T-helper 1 cell treated with Interleukin-12 subunit alpha and Interleukin-12 subunit beta and Interleukin-4 antibody, amounts not matched to agents 30 μg/mL and 1 μg/mL, for 36 hours (primary cell): ENCODE measurements at regions not wholly inside any gene's neighbourhood (a gene's known extent, or its start where the extent isn't known, plus 50 kb on each side); places are given as distances from the start of the nearest gene placed in this dataset.

Experiments used
- H3K27ac Mint-ChIP-seq: one replicate; pipeline ENCODE4 v1.8.0; 2021; ENCODE audit warnings: mild to moderate bottlenecking, mixed read lengths
- H3K27me3 Mint-ChIP-seq: one replicate; pipeline ENCODE4 v1.8.0; 2021; ENCODE audit warnings: low read depth, mixed read lengths
- H3K36me3 Mint-ChIP-seq: one replicate; pipeline ENCODE4 v1.8.0; 2021; ENCODE audit warnings: low read depth, mixed read lengths
- H3K4me1 Mint-ChIP-seq: one replicate; pipeline ENCODE4 v1.8.0; 2021; ENCODE audit warnings: low read depth, mixed read lengths
- H3K4me3 Mint-ChIP-seq: one replicate; pipeline ENCODE4 v1.8.0; 2021; ENCODE audit warnings: mild to moderate bottlenecking, moderate library complexity, mixed read lengths
- H3K9me3 Mint-ChIP-seq: one replicate; pipeline ENCODE4 v1.8.0; 2021; ENCODE audit warnings: mixed read lengths

GRCh38 chr5:4737868-4738267 is 402.3 kb upstream of the ADAMTS16 start:
- no peak overlapping the region for H3K27ac Mint-ChIP-seq
- H3K27me3 Mint-ChIP-seq: no peaks in the 10 kb centered on the region
- no peaks in the 10 kb centered on the region for H3K4me1 Mint-ChIP-seq
- no peak overlapping the region for H3K4me3 Mint-ChIP-seq
- H3K9me3 Mint-ChIP-seq: peaks cover 31% of the 10 kb centered on the region
- H3K36me3 Mint-ChIP-seq: no peaks in the 10 kb centered on the region

- Mint-ChIP-seq H3K4me1 (no peaks in the 10 kb centered on the region), H3K27ac (no peak overlapping the region), H3K4me3 (no peak overlapping the region), H3K36me3 (no peaks in the 10 kb centered on the region), H3K9me3 (peaks cover 35% of the 10 kb centered on the region), H3K27me3 (no peaks in the 10 kb centered on the region)
Observed at GRCh38 chr5:4738298-4738697, 401.8 kb upstream of the ADAMTS16 start.

- H3K27me3 Mint-ChIP-seq: no peaks in the 10 kb centered on the region
- no peak overlapping the region for H3K27ac Mint-ChIP-seq
- H3K9me3 Mint-ChIP-seq: peaks cover 24% of the 10 kb centered on the region
- H3K4me1 Mint-ChIP-seq: no peaks in the 10 kb centered on the region
- no peak overlapping the region for H3K4me3 Mint-ChIP-seq
- no peaks in the 10 kb centered on the region for H3K36me3 Mint-ChIP-seq
Observed at GRCh38 chr5:4740156-4740555, 400.0 kb upstream of the ADAMTS16 start.

DNA sequence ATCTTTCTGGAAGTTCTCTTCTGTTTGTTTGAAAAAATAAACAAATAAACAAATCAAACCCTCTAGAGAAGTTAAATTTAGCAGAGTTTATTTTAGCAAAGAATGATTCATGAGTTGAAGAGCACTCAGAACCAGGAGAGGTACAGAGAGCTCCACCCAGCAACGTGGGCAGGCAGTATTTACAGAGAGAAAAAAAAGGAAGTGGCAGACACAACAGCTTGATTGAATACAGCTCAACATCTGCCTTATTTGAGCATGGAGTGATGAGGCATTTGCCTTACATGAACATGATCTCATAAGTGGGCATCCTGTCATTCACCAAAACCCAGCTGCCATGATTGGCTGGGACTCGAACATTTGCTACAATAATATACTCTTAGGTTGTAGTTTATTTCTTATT is 381.6 kb upstream of the ADAMTS16 start:
- H3K36me3 Mint-ChIP-seq: no peaks in the 10 kb centered on the region
- no peaks in the 10 kb centered on the region for H3K27me3 Mint-ChIP-seq
- no peak overlapping the region for H3K27ac Mint-ChIP-seq
- H3K4me1 Mint-ChIP-seq: no peaks in the 10 kb centered on the region
- no peak overlapping the region for H3K4me3 Mint-ChIP-seq
- H3K9me3 Mint-ChIP-seq: peaks cover 13% of the 10 kb centered on the region

DNA sequence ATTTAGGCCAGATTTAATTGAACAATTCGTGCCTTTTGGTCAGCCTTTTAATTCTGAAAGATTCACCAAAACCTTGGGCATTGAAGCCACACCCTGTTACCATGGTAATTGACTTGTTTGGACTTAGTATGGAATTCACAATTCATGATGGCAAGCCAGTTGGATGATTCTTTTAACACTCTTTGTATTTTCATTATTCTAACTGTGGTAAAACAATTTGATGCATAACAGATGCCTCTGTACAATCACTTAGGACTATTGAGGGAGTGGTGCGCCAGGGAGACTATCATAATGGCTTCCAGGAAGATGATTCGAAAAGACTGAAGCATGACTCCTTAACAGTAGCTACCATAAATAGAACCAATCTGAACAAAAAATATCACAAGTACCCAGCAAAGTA is 381.1 kb upstream of the ADAMTS16 start:
- Mint-ChIP-seq H3K27me3 (no peaks in the 10 kb centered on the region), H3K9me3 (peaks cover 13% of the 10 kb centered on the region), H3K4me1 (no peaks in the 10 kb centered on the region), H3K36me3 (no peaks in the 10 kb centered on the region), H3K4me3 (no peak overlapping the region), H3K27ac (no peak overlapping the region)

DNA sequence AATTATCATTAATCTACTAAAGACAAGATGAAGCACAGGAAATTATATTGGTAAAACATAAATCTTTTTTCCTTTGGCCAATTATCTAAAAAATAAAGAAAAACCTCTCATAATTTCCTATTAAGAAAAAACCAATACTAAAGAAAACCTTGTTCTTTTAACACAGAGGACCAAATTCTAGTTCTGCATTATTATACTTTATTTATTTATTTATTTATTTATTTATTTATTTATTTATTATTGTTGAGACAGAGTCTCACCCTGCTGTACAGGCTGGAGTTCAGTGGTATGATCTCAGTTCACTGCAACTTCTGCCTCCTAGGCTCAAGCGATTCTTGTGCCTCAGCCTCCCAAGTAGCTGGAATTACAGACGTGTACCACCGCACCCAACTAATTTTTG is 377.8 kb upstream of the ADAMTS16 start:
- Mint-ChIP-seq H3K27me3 (no peaks in the 10 kb centered on the region), H3K27ac (no peak overlapping the region), H3K4me3 (no peak overlapping the region), H3K36me3 (no peaks in the 10 kb centered on the region), H3K4me1 (no peaks in the 10 kb centered on the region), H3K9me3 (peaks cover 8% of the 10 kb centered on the region)

- H3K4me1 Mint-ChIP-seq: no peaks in the 10 kb centered on the region
- no peak overlapping the region for H3K4me3 Mint-ChIP-seq
- no peak overlapping the region for H3K27ac Mint-ChIP-seq
- H3K36me3 Mint-ChIP-seq: no peaks in the 10 kb centered on the region
- H3K9me3 Mint-ChIP-seq: peaks cover 17% of the 10 kb centered on the region
- H3K27me3 Mint-ChIP-seq: no peaks in the 10 kb centered on the region
Observed at GRCh38 chr5:4765411-4765810, 374.7 kb upstream of the ADAMTS16 start.

DNA sequence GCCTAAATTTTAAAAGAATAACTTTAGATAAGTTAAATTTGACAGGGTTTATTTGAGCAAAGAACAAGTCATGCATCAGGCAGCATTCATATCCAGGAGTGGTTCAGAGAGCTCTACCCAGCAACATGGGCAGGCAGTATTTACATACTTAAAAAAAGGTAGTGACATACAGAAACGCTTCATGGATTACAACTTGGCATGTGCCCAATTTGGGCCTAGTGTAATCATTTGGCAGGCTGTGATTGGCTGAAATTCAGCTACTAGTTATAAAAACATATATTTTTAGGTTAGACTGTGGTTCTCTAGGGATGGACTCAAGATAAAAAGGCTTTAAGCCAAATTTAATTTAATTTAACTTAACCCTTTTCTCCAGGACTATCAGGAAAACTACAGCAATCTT is 374.0 kb upstream of the ADAMTS16 start:
- Mint-ChIP-seq H3K27me3 (no peaks in the 10 kb centered on the region), H3K9me3 (peaks cover 22% of the 10 kb centered on the region), H3K36me3 (no peaks in the 10 kb centered on the region), H3K4me3 (no peak overlapping the region), H3K4me1 (no peaks in the 10 kb centered on the region), H3K27ac (no peak overlapping the region)

GRCh38 chr5:4772591-4772990 is 367.5 kb upstream of the ADAMTS16 start:
- Mint-ChIP-seq H3K9me3 (peaks cover 30% of the 10 kb centered on the region), H3K27me3 (no peaks in the 10 kb centered on the region), H3K4me1 (no peaks in the 10 kb centered on the region), H3K27ac (no peak overlapping the region), H3K36me3 (no peaks in the 10 kb centered on the region), H3K4me3 (no peak overlapping the region)

DNA sequence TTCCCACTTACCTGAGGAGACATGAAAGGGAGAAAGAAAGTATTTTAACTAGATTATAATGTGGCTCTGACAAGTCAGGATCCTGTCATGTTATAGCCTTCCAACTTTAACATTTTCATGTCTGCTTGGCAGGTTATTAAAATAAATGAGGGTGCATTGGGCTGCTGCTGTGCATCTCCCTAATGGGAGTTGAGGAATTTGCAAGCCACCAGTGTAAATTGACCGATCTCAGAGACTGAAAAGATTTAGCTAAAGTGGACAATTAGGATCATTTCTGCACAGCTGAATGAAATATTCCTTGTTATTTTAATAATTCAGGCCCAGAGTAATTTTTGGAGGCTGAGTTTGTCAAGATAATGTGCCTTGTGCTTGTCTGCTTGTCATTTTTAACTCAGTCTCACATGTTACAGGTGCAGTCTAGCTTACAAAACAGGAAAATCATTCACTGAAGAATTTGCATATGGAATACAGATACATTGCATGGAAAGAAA is 366.3 kb upstream of the ADAMTS16 start:
- Mint-ChIP-seq H3K27me3 (no peaks in the 10 kb centered on the region), H3K4me3 (no peak overlapping the region), H3K4me1 (no peaks in the 10 kb centered on the region), H3K27ac (no peak overlapping the region), H3K36me3 (no peaks in the 10 kb centered on the region), H3K9me3 (peaks cover 33% of the 10 kb centered on the region)

- peaks cover 24% of the 10 kb centered on the region for H3K9me3 Mint-ChIP-seq
- no peak overlapping the region for H3K4me3 Mint-ChIP-seq
- no peaks in the 10 kb centered on the region for H3K27me3 Mint-ChIP-seq
- no peak overlapping the region for H3K27ac Mint-ChIP-seq
- no peaks in the 10 kb centered on the region for H3K4me1 Mint-ChIP-seq
- no peaks in the 10 kb centered on the region for H3K36me3 Mint-ChIP-seq
Observed at GRCh38 chr5:4777435-4777834, 362.7 kb upstream of the ADAMTS16 start.

DNA sequence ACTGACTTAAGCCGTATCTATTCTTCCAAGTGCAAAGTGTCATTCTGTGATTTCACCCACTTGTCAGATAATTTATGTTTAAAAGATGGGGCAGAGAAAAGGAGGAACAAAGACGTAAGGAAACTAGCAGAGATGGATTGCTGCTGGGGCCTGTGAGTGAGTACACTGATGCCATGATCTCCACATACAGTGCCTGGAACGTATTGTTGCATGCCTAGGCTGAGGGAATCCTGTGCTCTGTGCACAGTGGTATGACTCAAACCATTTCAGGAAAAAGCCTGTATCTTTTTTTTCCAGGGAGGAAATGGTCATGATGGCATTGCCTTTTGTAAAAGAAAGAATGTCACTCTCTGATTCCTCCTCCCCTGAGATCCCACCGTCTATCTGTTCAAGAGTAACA is 359.5 kb upstream of the ADAMTS16 start:
- Mint-ChIP-seq H3K27me3 (no peaks in the 10 kb centered on the region), H3K9me3 (peaks cover 35% of the 10 kb centered on the region), H3K4me1 (no peaks in the 10 kb centered on the region), H3K36me3 (no peaks in the 10 kb centered on the region), H3K27ac (no peak overlapping the region), H3K4me3 (no peak overlapping the region)

DNA sequence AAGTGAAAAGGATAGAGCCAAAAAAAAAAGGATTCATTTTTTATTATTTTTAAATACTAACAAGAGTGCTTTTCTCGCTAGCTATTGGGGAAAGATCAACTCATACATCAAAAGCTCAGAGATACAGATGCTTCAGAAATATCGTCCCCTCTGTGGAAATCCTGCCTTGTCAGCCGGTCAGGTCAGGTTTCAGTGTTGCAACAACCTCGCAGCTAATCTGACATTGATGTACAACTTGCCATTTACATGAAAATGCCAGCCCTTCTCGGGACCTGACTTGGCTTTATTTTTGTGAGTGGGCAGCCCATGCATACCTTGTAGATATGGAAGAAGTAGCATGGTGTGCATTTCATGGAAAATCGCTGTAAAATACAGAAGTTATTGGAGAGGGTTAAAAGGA is 358.8 kb upstream of the ADAMTS16 start:
- Mint-ChIP-seq H3K27me3 (no peaks in the 10 kb centered on the region), H3K36me3 (no peaks in the 10 kb centered on the region), H3K4me3 (no peak overlapping the region), H3K9me3 (peaks cover 42% of the 10 kb centered on the region), H3K27ac (no peak overlapping the region), H3K4me1 (no peaks in the 10 kb centered on the region)

GRCh38 chr5:4785971-4786370 is 354.2 kb upstream of the ADAMTS16 start:
- peaks cover 31% of the 10 kb centered on the region for H3K9me3 Mint-ChIP-seq
- no peak overlapping the region for H3K27ac Mint-ChIP-seq
- no peaks in the 10 kb centered on the region for H3K36me3 Mint-ChIP-seq
- no peak overlapping the region for H3K4me3 Mint-ChIP-seq
- no peaks in the 10 kb centered on the region for H3K27me3 Mint-ChIP-seq
- H3K4me1 Mint-ChIP-seq: no peaks in the 10 kb centered on the region

- Mint-ChIP-seq H3K4me3 (no peak overlapping the region), H3K4me1 (no peaks in the 10 kb centered on the region), H3K36me3 (no peaks in the 10 kb centered on the region), H3K27ac (no peak overlapping the region), H3K27me3 (no peaks in the 10 kb centered on the region), H3K9me3 (peaks cover 6% of the 10 kb centered on the region)
Observed at GRCh38 chr5:4797445-4797844, 342.7 kb upstream of the ADAMTS16 start.

GRCh38 chr5:4802044-4802443 is 338.1 kb upstream of the ADAMTS16 start:
- Mint-ChIP-seq H3K36me3 (no peaks in the 10 kb centered on the region), H3K4me1 (no peaks in the 10 kb centered on the region), H3K27me3 (no peaks in the 10 kb centered on the region), H3K27ac (no peak overlapping the region), H3K9me3 (peaks cover 6% of the 10 kb centered on the region), H3K4me3 (no peak overlapping the region)
